ENCODE measurements at regions not wholly inside any gene's neighbourhood (a gene's known extent, or its start where the extent isn't known, plus 50 kb on each side); places are given as distances from the start of the nearest gene placed in this dataset.

DNA sequence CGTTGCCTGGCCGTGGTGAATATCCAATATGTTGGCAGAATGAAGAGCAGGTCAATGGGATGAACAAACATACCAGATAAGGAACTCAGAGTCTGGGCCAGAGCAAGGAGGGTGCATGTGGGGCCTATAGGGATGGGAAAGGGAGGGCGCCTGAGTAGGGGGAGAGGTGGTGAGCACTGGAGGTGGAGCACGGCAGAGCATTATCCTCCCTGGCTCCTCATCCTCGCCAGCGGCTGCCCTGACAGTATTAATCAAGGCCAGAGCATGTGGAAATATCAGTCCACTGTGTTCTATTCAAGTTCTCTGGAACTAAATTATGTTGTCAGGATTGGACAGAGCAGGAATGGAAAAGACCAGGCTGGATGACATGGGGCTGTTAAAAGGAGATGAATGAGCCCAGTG lies 254.8 kb upstream of the ZMIZ1 start:
- DNase-seq, result no peak

DNA sequence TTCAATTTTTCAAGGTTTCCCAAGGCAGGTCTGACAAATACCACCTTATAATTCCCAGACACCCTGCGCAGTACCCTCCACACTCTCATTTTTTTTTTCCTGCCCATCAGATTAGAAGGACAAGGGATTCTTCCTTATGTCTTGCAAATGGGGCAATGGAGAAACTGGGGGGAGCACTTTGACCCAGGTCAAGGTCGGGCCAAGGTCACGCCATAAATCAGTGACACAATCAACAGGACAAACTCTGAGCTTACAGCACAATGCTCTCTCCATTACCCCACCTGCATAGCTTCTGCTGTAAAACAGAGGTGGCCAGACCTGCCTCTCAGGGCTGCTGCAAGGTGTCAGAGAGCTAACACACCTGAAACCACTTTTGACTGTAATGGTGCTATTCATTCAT lies 254.4 kb upstream of the ZMIZ1 start:
- no peak for DNase-seq

DNA sequence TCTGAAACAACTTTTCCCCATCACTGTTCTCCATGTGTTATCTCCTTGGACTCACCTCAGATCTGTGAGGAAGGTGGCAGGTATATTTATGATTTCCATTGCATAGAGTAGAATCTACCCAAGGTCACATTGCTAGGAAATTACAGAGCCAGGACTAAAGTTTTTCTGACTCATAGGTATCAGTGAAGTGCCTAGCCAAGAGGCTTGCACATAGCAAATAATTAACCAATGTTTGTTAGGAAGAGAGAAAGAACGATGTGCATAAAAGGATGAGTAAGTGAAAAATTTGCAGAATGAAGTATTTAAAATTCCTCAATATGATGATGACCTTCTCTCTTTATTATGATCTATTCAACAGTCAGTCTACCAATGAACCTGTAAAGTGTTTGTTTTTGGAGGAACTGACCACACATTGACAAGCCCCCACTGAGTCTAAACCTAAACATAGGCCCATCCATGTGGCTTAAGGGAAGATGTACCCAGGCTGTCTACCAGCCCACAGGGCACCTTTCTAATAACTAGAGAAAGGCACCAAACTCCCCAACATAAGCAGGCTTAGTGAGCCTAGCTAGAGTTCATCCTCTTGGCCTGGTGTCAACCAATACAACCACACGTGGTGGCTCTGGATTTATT lies 252.9 kb upstream of the ZMIZ1 start:
- no peak for DNase-seq

DNA sequence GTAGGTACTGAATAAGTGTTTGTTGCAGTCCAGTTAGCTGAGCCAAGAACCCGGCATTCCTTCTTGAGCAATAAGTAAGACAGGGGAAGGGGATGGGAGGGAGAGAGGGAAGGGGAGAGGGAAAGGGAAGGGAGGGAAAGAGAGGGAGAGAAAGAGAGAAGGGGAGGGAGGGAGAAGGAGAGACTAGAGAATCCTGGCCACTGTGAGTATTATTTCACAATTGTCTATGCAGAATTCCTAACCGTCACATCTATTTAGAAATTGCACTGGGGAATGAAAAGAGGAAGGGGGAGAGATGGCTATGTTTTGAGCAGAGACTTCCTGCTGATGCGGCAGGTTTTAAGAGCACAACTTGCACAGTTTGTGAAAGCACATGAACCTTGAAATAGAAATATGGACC lies 251.4 kb upstream of the ZMIZ1 start:
- no peak for DNase-seq

DNA sequence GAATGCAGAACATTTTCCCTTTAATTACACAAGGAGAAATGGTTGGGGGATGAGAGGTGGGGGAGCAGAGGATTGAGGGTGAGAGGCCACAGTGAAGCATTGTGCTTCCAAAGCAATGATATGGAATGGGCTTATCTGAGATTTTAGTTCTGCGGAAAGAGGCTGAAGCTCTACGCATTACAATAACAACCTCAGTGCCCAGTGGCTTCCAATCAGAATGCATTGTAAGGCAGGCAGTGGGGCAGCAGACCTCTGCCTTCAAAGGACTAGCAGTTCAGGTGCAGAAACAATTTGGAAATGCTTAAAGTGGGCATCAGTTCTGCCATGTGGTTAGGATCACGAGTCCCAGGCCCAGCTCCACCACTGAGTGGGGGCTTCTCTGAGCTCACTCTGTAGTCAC lies 251.0 kb upstream of the ZMIZ1 start:
- no peak for DNase-seq

DNA sequence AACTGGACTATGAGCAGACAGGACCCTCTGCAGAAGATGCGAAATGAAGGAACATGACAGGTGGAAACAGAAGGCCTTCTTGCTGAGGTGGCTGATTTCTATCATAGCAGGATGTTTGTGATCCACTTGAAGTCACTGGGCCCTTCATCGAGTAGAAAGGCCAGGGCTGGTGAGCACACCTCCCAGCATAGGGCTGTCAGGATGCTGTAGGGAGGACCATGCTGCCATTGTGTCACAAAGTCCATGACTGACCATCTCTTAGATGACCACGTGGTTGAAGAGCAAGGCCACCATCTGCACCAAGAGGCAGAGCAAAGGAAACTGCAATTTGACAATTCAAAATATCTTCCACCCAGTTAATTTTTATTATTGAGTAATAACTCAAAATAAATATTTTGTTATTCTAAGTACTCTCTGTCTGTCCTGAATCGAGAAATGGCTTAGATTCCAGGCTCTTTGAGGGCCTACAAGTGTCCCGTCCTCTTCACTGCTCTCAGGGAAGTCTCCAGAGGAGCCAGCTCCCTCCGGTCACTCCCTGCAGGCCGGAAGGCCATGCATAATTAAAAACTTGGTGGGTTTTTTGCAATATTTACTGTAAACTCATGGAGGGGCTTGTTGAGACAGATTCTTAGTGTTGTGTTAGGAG lies 249.3 kb upstream of the ZMIZ1 start:
- DNase-seq, result no peak

DNA sequence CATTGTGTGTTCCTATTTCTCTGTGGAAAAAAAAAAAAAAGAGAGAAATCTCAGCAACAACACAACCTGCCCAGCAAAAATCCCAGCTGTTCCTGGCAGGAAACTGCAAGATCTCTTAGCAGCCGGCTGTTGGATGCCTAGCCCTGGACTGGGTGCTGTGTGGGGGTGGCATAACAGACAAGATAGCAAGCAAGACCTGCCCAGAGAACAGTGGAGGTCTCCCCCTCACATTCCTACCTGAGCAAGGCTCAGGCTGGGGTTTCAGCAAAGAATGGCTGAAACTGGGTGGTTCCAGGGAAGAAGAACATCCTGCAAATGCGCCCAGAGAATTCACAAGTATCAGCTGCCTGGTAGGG lies 248.8 kb upstream of the ZMIZ1 start:
- DNase-seq, result no peak

DNA sequence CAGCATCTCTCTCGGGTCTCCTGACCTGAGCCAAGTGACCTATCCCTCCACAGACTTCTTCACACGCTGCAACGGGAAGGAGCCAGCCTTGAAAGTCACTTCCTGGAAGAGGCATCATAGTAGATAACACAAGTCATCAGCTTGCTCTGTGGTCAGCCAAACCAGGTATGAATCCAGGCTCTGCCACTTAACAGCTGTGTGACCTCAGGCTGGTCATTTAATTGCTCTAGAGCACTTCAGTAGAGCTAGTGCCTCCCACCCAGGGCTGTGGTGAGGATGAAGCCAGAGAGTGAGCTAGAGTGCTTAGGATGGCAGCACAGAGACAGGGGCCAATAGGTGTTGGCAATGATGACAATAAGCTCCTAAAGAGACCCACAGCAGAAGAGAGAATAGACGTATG lies 247.7 kb upstream of the ZMIZ1 start:
- no peak for DNase-seq

DNA sequence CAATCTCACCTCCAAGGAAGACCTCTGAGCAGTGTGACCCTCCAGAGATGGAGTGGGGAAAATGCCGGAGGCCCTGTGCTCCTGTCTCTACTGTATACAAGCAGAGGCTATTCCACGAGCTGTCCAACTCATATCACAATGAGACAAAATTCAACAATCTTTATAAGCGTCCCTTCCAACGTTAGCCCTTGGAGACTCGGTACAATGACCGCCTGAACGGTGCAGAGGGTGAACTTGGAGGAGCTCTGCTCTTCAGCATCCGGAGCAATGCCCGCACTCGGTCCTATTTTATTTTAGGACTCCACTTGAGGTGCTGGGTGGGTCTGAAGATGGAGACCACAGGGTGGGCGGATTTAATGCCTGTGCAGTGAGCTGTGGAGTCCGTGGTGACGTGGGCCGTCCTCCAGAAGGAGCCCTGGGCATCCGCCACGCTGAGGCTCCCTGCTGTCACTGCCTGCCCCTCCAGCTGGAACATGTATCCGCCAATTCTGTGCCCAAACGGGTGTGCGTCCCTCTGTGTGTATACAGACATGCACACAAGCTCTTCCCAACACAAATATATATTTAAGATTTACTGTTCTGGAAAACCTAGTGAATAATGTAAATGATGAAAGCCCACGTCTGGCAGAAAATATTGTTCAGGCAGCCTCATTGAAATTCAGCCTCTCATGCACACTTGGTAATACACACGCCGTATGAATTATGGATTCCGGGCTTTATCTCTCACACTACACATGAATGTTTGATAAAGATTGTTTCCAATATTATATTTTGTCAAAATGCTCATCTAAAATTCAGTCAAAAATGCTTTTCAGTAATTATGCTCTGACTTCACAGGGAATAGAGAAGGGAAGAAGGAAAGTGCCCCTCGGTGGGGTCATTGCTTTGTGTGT lies 239.9 kb upstream of the ZMIZ1 start:
- no peak for DNase-seq

DNA sequence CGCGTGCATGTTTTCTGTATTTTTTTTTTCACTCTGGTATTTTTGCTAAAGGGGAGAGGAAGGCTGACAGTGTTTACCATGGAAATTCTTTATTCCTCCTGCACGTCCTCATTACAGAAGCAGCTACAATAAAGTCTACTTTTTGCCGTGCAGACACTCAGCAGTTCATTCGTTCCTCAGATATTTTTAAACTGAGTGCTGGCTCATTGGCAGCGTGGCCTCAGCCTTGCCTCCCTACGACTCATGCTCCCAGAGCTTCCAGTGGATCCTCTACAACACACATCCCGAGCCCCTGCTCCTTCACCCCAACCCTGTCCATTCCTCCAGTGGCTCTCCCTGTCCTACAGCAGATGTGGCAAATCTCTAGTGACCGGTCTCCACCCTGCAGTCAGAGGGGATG lies 239.2 kb upstream of the ZMIZ1 start:
- no peak for DNase-seq

DNA sequence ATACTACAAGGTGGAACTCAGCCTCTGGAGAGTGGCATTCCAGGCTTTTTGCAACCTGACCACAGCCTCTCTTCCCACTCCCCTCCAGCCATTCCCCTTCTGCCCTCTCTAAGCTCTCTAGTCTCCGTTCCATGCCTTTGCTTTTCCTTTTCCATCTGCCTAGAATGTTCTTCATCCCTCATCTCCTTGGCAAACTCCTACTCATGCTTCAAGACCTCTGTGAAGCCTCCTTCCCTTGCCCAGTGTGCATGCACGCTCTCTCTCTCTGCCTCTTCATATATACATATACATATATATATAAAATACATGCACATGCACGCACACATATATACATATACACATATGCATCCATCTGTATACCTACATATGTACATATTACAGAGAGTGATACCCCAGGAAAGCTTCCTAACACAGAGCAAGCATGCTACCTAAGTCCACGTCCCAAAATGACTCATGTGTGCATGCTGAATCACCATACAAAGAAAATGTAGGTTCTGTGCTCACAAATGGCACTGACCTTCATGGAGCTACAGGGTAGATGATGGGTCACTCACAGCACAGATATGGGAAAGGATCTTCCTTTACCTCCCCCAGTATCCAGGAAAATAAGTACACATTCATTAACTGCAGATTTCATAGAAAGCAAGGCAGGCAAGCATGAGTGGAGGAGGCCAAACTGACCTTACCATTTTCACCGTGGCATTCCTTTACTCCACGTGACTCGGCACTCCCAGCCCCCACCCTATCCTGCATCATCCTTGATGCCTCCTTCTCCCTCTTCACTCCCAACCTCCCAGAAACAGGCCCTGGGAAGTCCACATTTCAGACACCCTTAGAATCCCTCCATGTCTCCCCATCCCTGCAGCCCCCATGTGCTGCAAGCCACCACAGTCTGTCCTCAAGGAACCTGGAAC lies 238.4 kb upstream of the ZMIZ1 start:
- DNase-seq, result no peak

DNA sequence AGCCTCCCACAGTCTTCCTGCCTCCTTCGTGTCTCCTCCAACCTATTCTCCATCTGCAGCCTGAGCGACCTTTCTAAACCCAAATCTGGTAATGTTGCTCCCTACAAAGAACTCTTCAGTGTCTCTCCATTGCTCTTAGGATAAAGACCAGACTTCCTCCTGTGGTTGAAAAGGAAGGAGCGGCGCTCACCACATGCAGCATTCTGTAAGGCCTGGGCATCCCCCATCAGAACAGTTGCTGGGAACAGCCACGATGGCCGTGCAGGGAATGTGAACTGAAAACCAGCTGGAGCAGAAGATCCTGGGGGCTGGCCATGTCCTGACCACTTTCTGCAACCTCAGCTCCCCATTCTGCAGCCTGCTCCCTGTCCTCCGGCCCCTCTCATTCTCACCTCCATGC lies 237.8 kb upstream of the ZMIZ1 start:
- DNase-seq, result no peak

DNA sequence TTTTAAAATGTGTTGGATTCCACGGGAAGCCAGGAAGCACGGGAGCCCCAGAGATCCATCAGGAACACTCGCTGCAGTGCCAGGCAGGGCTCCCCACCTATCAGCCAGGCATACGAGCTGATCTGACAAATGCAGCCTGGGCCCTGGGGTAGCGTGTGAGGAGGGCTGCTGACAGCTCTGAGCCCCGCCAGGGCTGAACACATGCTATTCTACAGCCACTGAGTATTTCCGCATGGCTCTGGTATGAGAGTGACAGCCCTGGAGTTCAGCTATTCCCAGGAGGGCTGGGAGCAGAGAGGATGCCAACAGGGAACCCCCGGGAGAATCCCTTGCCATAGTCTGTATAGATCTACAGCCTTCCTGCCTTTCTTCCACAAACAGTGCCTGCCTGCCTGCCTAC lies 237.3 kb upstream of the ZMIZ1 start:
- DNase-seq, result no peak

DNA sequence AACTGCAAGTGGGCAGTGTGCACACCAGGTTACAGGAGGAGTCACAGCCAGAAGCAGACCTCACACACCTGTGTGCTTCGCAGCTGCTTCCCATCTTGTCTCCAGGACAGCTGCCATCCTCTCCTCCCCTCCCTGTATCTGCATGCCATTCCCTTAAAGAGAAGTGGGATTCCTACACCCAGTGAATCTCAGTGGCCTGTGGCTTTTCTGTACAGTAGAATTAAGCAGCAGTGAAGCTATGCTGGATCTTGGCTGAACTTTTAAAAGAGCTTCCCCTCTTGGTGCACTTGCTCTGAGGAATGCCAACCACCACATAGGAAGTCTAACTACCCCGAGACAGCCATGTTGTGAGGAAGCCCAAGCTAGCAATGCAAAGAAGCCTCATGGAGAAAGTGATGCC lies 236.5 kb upstream of the ZMIZ1 start:
- DNase-seq, result no peak

DNA sequence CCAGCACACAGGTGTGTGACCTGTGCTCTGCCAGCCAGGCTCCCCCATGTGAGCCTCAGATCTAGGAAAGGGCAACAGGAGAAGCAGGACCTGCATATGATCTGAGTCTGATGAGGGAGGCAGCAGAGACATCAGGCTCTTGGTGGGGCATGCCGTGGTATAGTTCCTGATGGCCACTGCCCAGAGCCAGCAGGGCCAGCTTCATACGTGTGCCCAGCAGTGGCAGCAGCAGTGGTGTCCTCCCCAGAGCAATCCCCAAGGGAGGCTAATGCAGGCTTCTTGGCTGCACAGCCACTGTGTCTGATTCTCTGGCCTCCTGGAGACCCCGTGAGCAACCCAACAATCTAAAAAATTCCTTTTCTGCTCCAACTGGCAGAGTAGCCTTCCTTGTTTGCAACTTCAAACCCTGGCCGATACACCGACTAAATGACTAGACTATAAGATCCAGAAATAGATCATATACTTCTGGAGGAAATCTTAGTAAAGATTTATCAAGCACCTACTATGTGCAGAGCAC lies 230.6 kb upstream of the ZMIZ1 start:
- no peak for DNase-seq

DNA sequence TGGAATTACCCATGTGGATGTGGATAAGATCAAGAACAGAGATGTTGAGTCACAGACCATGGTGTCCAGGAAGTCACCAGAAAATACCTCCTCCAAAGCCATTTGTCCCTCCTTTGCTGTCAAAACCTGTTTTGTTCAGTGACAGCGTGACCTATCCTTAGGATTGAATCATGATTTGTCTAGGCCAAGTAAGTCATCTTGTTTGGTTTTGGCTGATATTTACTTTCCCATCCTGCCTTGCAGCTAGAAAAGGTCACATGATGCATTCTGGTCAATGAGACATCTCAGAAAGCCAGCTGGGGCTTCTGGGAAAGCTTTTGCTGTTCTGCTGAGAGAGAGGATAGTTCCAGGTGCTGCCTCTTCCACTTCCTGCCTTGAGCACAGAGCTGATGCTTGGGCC lies 225.3 kb upstream of the ZMIZ1 start:
- DNase-seq, result no peak

DNA sequence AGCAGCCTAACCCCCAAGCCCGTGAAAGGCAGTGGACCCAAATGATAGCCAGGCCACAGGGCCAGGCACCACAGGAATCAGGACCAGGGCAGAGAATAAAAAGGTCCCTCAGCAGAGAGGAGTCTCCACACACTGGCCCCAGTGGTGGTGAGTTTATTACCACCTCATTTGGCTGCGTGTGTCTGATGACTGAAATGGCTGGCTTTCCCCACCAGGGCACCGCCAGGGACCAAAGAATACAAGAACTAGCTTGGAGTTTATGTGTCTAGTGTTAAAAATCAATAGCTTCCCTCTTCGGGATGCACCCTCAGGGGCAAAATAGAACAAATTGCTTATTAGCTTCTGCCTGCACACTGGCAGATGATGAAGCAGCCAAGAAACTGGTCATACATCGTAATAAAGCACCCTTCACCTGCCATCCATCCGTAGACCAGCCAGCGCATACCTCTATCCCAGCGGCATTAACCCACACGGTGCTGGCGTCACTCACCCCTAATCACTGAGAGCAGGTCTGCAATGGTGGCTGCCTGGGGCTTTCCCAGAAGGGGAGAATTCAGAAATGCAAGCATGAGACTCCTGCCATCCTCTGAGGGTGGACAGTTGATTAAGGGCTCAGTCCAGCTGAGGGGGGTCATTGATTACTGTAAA lies 223.7 kb upstream of the ZMIZ1 start:
- no peak for DNase-seq

DNA sequence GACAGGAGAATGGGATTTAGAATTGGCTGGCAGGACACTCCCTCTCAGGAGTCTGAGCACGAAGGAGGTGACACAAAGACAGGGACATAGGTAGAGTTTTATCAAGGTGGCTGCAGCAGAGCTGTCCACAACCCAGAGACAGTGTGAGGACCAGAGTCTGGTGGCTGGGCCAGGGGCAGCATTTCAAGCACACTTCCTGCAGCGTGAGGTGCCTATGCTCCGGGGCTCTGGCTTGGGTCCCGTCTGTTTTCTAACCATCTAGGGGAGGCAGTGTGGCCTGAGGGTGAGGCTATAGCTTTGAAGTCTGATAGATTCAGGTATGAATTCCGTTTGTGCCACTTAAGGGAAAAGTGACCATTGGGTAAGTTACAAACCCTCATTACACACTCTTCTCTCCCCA lies 222.7 kb upstream of the ZMIZ1 start:
- no peak for DNase-seq

DNA sequence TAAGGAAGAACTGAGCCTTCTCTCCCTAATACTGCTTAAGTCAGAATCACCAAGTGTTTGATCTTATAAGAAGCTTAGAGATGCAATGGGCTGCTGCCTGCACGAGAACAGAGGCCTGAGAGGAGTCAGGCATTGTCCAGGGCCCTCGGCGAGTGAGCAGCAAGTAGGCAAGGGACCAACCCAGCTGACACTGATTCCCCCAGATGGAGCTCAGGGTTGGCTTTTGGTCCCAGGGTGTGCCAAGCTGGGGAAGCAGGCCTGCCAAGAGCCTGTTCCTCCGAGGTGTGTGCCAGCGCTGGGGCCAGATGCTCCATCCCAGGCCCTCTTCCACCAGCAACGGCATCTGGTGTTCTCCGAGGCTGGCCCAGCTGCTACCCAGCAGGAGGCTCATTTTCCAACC lies 222.0 kb upstream of the ZMIZ1 start:
- no peak for DNase-seq

DNA sequence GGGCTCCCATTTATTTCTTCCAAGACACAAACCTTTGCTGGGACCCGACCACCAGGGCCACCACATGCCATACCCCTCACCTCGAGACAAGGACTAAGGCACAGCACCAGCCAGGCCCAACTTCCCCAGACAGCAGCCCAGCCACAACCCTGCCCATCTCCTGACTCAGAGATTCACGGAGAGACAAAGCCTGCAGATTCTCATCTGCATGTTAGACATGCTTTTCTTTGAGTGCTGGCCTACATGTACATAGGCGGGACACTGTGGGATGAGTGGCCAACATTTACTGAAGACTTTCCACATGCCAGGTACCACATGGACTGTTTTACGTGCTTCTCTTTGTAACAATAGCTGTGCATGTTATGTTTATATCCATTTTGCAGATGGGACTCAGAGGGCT lies 221.3 kb upstream of the ZMIZ1 start:
- no peak for DNase-seq

DNA sequence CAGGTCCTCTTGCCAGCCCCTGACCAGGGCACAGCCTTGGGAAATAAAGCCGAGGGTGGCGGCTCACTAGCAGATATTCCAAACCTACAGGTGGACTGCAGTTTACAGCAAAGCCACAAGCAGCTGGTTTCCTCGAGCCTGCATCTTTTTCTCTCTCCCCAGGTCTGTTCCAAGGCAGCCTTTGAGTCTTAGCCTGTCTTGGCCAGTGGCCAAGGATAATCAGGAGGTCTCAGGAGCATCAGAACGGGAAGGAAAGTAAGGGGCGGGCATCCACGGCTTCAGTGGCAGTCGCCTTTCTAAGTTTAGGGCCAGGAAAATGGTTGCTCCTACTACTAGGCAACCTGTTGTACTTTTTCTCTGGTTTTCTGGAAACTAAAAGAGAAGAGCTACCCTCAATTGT lies 219.7 kb upstream of the ZMIZ1 start:
- DNase-seq, result no peak

DNA sequence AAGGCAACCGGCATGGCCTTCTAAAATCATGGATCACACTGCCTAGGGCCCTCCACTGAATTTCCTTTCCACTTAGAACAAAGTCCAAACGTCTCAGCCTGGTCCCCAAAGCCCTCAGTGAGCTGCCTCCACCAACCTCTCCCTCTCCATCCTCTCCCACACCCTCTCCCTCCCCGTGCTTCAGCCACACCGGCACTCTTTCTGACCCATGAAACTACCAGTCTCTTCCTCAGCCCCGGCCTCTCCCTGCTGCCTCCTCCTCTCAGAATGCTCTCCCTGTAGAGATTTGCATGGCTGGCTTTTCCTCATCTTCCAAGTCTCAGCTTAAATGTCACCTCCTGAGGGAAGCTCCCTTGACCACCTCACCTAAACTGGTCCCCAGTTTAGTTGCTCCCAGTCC lies 219.0 kb upstream of the ZMIZ1 start:
- no peak for DNase-seq
